ENCODE measurements at regions not wholly inside any gene's neighbourhood (a gene's known extent, or its start where the extent isn't known, plus 50 kb on each side); places are given as distances from the start of the nearest gene placed in this dataset.
"Not testable (repeated sequence)": the region's sequence is repeated elsewhere in the genome, so short reads cannot be mapped to it uniquely, and the experiment has no call there.

GRCh38 chr20:17872959-17873358 is 95.6 kb downstream of the SNX5 start:
- DNase-seq, result no peak

GRCh38 chr20:17872434-17872833 is 96.2 kb downstream of the SNX5 start:
- no peak for DNase-seq

GRCh38 chr20:17871886-17872285 is 96.7 kb downstream of the SNX5 start:
- no peak for DNase-seq

- no peak for DNase-seq
Measured at GRCh38 chr20:17871181-17871580, 97.4 kb downstream of the SNX5 start.

- DNase-seq, result no peak
Measured at GRCh38 chr20:17870086-17870740, 98.4 kb downstream of the SNX5 start.

- no peak for DNase-seq
Measured at GRCh38 chr20:17869295-17869994, 99.1 kb downstream of the SNX5 start.

- no peak for DNase-seq
Measured at GRCh38 chr20:17868700-17869231, 99.8 kb downstream of the SNX5 start.

GRCh38 chr20:17868151-17868550 is 100.4 kb downstream of the SNX5 start:
- no peak for DNase-seq

GRCh38 chr20:17867131-17867925 is 101.3 kb downstream of the SNX5 start:
- DNase-seq, result no peak

- DNase-seq, result no peak
Measured at GRCh38 chr20:17866234-17867001, 102.2 kb downstream of the SNX5 start.

GRCh38 chr20:17863577-17864292 is 104.9 kb downstream of the SNX5 start:
- no peak for DNase-seq

GRCh38 chr20:17863209-17863576 is 105.4 kb downstream of the SNX5 start:
- DNase-seq, result no peak

- DNase-seq, result no peak
Measured at GRCh38 chr20:17862171-17862570, 106.4 kb downstream of the SNX5 start.

GRCh38 chr20:17861620-17862019 is 107.0 kb downstream of the SNX5 start:
- DNase-seq, result not testable (repeated sequence)

GRCh38 chr20:17860301-17861197 is 108.0 kb downstream of the SNX5 start:
- DNase-seq, result no peak

- no peak for DNase-seq
Measured at GRCh38 chr20:17859616-17860232, 108.9 kb downstream of the SNX5 start.

GRCh38 chr20:17859002-17859615 is 109.5 kb downstream of the SNX5 start:
- DNase-seq, result no peak

- DNase-seq, result no peak
Measured at GRCh38 chr20:17858450-17859001, 110.1 kb downstream of the SNX5 start.

- DNase-seq, result no peak
Measured at GRCh38 chr20:17857639-17858449, 110.8 kb downstream of the SNX5 start.

Measured in T-helper 1 cell (primary cell).